OCI-LY1 (cell line): ENCODE measurements at regions not wholly inside any gene's neighbourhood (a gene's known extent, or its start where the extent isn't known, plus 50 kb on each side); places are given as distances from the start of the nearest gene placed in this dataset.

Experiments
- EZH2 ChIP-seq: fragments of 200-600 bp; sonication (generic), shearing (Covaris generic); IDR thresholded peaks from 2 replicates; pipeline ENCODE4 v1.8.0; 2017; ENCODE audit warnings: borderline replicate concordance, mixed run types, mild to moderate bottlenecking, antibody characterized with exemption, low read length, moderate library complexity, mixed read lengths
- TF ChIP-seq, protein P1 (sequence below): fragments of 200-600 bp; sonication (generic), shearing (Covaris generic); IDR thresholded peaks from 2 replicates; pipeline ENCODE4 v1.5.1; 2017; ENCODE audit warnings: mild to moderate bottlenecking, antibody characterized with exemption, low read length, moderate library complexity, mixed read lengths

DNA sequence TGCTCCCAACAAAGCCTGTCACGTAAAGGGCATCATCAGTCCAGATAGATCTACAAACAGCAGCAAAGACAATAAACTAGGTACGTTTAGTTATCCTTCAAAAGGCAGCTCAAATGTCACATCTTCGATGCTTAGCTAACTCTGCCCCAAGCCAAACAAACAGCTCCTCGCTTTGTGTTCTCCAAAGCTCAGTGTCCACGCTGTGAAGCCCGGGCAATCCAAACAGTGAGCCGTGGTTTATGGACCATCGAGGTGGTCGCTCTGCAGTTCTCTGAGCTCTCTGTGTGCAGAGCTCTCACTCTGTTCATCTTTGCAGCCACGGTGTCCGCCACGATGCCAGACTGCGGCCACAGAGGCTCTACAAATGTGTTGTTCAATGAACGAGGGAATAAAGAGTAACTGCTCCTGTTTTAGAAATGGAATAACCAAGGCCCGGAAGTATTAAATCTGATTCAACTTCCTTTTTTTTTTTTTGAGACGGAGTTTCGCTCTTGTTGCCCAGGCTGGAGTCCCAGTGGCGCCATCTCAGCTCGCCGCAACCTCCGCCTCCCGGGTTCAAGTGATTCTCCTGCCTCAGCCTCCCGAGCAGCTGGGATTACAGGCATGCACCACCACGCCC is 117.2 kb upstream of the FAM174B start:
- TF ChIP-seq EZH2, result no peak
- TF ChIP-seq, protein P1, sequence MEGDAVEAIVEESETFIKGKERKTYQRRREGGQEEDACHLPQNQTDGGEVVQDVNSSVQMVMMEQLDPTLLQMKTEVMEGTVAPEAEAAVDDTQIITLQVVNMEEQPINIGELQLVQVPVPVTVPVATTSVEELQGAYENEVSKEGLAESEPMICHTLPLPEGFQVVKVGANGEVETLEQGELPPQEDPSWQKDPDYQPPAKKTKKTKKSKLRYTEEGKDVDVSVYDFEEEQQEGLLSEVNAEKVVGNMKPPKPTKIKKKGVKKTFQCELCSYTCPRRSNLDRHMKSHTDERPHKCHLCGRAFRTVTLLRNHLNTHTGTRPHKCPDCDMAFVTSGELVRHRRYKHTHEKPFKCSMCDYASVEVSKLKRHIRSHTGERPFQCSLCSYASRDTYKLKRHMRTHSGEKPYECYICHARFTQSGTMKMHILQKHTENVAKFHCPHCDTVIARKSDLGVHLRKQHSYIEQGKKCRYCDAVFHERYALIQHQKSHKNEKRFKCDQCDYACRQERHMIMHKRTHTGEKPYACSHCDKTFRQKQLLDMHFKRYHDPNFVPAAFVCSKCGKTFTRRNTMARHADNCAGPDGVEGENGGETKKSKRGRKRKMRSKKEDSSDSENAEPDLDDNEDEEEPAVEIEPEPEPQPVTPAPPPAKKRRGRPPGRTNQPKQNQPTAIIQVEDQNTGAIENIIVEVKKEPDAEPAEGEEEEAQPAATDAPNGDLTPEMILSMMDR, result no peak
